Activated CD8-positive, alpha-beta memory T cell treated with anti-CD3 and anti-CD28 coated beads, Interleukin-2, amount 10 ng/mL, durations not matched to agents 7 days and 5 days (primary cell): ENCODE measurements at regions not wholly inside any gene's neighbourhood (a gene's known extent, or its start where the extent isn't known, plus 50 kb on each side); places are given as distances from the start of the nearest gene placed in this dataset.

Source experiments
- ATAC-seq: fragments of 150-1000 bp; cut with Tn5 transposase; one replicate; pipeline ENCODE4 v1.10.0; 2021; ENCODE audit warnings: moderate library complexity
- CTCF ChIA-PET: fragments of 350-600 bp; sonication (Branson Sonifier 250); formaldehyde crosslinking; loops from one replicate; lab custom pipeline; 2021; ENCODE audit warnings: antibody characterized with exemption; lab: Charles Lee
- DNase-seq: peaks from one replicate; pipeline ENCODE4 v3.0.0-alpha.2; 2020
- H3K27ac Mint-ChIP-seq: one replicate; pipeline ENCODE4 v1.8.0; 2021; ENCODE audit warnings: mild to moderate bottlenecking, mixed read lengths
- H3K27me3 Mint-ChIP-seq: one replicate; pipeline ENCODE4 v1.8.0; 2021; ENCODE audit warnings: mixed read lengths
- H3K36me3 Mint-ChIP-seq: one replicate; pipeline ENCODE4 v1.8.0; 2021; ENCODE audit warnings: mild to moderate bottlenecking, mixed read lengths
- H3K4me1 Mint-ChIP-seq: one replicate; pipeline ENCODE4 v1.8.0; 2021; ENCODE audit warnings: mixed read lengths
- H3K4me3 Mint-ChIP-seq: one replicate; pipeline ENCODE4 v1.8.0; 2021; ENCODE audit warnings: mild to moderate bottlenecking, moderate library complexity, mixed read lengths
- H3K9me3 Mint-ChIP-seq: one replicate; pipeline ENCODE4 v1.8.0; 2022; ENCODE audit warnings: low read depth, mixed read lengths

DNA sequence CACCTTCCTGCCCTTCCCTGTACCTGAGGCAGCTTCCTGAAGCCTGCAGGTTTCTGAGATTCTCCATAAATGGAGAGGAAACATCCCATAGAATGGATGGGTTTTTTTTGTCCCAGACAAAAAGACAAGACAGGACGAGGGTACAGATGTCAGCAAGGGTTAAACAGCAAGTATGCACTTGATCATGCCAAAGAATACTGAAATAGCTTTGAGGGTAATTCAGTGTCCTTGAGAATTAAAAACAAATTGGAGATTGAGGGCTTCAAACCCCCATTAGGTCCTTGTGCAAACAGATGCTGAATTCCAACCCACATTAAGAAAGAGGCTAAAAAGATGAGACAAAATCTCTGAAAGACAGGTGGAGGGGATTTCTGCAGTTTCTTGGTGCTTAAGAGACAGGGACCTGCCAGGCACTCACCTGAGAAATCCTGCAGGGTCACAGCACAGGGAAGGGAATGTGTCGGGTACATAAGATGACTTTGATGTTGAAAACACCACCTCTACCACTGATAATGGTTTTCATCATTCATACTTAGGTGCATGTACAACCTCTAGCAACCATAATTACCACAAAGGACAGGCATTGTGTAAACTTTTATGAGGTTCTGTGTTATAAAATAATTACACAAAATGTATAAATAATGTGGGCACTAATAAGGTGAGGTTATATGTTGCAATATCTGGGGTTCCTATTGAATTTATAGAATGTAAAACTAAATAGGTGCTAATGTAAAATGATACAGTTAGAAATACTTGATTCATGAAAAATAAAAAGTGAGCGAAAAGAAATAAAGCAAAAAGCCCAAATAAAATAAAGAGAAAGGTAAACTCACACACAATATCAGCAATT lies 107.1 kb upstream of the TOP3B start:
- Mint-ChIP-seq H3K4me3 (no peak overlapping the region), H3K27me3 (peaks cover 35% of the 10 kb centered on the region)

DNA sequence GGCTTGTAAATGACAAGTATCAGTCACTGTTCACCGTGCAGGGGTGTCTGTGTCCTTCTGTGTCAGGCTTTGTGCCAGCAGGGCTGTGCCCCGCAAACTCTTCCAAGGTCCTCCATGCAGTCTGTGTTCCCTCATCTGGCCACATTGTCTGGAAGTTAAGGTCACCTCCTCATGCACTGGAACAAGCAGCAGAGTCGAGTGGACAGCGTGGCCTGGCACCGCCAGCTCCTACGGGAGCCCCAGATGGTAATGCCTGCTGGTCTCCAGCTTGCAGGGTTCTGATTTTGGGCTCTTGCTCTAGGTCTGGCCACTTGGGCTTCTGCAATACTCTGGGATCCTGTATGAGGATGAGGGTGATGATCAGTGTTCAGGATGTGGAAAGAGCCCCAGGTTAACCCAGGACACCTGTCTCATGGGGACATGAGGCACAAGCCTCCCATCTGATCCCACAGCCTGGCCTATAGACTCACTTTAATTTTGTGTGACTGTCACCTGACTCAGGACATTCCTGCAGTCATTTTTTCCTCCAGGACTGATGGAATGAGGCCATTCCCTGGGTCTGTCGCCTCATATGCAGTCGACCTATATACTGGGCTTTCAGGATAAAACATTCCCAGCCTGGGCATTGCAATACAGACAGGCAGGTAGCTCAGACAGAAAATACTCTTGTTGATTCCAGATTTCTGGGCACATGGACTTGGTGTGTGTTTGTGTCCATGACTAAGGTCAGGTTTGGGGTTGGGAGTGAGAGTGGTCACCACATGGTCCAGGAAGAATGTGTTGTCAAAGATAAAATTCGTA lies 106.3 kb upstream of the TOP3B start:
- Mint-ChIP-seq H3K4me1 (peaks cover 18% of the 10 kb centered on the region), H3K27me3 (peaks cover 33% of the 10 kb centered on the region), H3K27ac (no peak overlapping the region), H3K4me3 (no peak overlapping the region), H3K36me3 (peaks cover 3% of the 10 kb centered on the region), H3K9me3 (no peaks in the 10 kb centered on the region)
- no peak for ATAC-seq
- CTCF ChIA-PET: interaction anchor here (1.0 to 1.5 kb wide), 2 partner anchors 28 to 112 kb away, joined by 4 read pairs; no protein-coding TSS in a partner anchor
- DNase-seq: no peak

More for the DNA sequence above, 107.1 kb upstream of the TOP3B start:
- Mint-ChIP-seq H3K36me3 (peaks cover 3% of the 10 kb centered on the region), H3K9me3 (no peaks in the 10 kb centered on the region), H3K27ac (no peak overlapping the region), H3K4me1 (peaks cover 20% of the 10 kb centered on the region)
- CTCF ChIA-PET: interaction anchor here (1.0 kb wide), 1 partner anchor 112 kb away, joined by 4 read pairs; no protein-coding TSS in a partner anchor
- DNase-seq (no peak), ATAC-seq (no peak)

DNA sequence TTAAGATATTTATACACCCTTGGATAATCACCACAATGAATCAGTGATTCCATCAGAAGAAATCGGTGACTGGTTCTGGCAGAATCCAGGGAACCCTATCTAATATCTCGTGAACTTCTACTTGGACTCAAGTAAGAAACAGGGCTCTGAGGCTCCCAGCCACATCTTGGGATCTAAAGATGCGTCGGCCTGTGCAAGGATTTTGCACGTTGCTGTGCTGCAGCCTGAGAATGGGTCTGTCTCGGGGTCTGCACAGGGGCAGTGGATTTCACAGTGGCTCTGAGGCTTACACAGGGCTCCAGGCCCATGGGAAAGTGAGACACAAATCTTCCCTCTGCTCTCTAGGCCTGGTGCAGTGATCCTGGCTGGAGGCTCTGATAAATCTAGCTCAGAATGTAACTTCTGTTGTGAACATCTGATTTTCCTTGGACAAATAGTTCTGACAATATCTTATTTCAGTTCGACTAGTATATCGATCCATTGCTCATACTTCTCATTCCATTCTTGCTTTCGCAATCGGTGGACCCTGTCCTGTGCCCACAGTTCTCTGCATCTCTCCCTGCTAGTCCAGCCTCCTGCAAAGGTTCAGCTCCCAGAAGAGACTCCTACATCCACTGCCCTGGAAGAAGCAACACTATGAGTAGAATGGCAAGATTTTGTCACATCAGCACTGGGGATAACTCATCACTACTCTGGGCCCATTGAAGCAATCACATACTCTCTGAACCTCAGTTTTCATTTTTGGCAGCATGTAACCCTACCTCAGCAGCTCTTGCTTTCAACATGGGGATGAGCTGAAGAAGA lies 105.5 kb upstream of the TOP3B start:
- DNase-seq: no peak
- no peak for ATAC-seq
- CTCF ChIA-PET: interaction anchor here (1.5 kb wide), 1 partner anchor 27 kb away, joined by 4 read pairs; no protein-coding TSS in a partner anchor
- H3K4me1 Mint-ChIP-seq: peaks cover 10% of the 10 kb centered on the region
- H3K36me3 Mint-ChIP-seq: peaks cover 2% of the 10 kb centered on the region
- H3K27ac Mint-ChIP-seq: no peak overlapping the region
- H3K4me3 Mint-ChIP-seq: no peak overlapping the region
- H3K9me3 Mint-ChIP-seq: no peaks in the 10 kb centered on the region
- H3K27me3 Mint-ChIP-seq: peaks cover 37% of the 10 kb centered on the region

DNA sequence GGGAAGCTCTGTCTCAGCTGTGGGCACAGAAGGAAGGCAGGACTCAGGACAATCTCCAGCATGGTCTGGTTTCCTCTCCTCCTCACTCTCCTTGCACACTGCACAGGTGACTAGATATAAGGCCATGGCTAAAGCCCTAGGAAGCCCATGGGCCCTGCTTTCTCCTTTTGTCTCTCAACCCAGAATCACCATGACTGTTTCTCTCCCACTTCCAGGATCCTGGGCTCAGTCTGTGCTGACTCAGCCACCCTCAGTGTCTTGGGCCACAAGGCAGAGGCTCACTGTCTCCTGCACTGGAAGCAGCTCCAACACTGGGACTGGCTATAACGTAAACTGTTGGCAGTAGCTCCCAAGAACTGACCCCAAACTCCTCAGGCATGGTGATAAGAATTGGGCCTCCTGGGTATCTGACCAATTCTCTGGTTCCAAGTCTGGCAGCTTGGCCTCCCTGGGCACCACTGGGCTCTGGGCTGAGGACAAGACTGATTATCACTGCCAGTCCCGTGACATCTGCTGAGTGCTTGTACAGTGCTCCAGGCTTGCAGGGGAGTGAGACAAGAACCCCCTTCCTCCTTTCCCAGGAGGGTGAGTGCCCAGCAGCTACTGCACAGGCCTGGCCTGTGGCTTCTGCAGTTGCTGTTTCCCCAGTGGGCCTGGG lies 104.0 kb upstream of the TOP3B start:
- no peak overlapping the region for H3K4me3 Mint-ChIP-seq
- CTCF ChIA-PET: interaction anchor here (1.9 kb wide), 1 partner anchor 24 kb away, joined by 4 read pairs; no protein-coding TSS in a partner anchor
- H3K27me3 Mint-ChIP-seq: peaks cover 49% of the 10 kb centered on the region
- H3K36me3 Mint-ChIP-seq: no peaks in the 10 kb centered on the region
- H3K4me1 Mint-ChIP-seq: no peaks in the 10 kb centered on the region
- no peak for ATAC-seq
- peak; percentile 22 for DNase-seq
- no peaks in the 10 kb centered on the region for H3K9me3 Mint-ChIP-seq
- no peak overlapping the region for H3K27ac Mint-ChIP-seq

DNA sequence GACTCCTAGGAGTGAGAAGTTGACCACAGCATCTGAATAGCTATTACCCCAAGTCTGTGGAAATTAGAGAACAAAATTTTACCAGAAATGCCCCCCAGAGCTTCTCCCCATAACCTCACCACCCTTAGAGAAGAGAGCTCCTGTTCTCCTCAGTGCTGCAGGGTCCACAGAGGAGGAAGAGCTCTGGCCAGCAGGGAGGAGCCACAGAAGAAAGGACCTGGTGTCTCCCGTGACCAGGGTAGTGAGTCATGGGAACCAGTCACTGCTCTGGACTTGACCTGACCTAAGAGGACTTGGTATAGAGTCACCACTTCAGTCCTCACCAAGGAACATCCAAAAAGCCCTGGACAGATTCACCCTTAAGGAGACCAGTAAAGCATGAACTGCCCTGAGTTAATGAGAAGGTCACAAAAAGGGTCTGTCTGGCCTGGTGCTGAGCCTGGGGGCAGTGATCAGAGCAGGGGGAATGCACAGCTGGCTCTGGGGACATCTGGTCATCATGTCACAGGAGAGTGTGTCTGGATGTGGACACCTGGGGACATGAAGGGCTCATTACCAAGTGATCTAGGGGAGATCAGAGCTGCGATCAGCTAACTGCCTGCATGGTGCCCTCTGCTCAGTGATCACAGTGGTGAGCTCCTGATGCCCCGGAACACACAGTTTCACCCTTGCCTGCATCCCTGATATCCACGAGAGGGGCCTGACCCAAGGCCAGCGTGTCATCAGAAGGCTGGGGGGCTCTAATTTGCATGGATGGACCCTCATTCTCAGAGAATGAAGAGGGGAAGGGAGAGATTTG lies 103.3 kb upstream of the TOP3B start:
- no peaks in the 10 kb centered on the region for H3K9me3 Mint-ChIP-seq
- CTCF ChIA-PET: interaction anchor here (1.5 to 1.9 kb wide), 2 partner anchors 25 kb away, joined by 4 read pairs; no protein-coding TSS in a partner anchor
- peaks cover 50% of the 10 kb centered on the region for H3K27me3 Mint-ChIP-seq

DNA sequence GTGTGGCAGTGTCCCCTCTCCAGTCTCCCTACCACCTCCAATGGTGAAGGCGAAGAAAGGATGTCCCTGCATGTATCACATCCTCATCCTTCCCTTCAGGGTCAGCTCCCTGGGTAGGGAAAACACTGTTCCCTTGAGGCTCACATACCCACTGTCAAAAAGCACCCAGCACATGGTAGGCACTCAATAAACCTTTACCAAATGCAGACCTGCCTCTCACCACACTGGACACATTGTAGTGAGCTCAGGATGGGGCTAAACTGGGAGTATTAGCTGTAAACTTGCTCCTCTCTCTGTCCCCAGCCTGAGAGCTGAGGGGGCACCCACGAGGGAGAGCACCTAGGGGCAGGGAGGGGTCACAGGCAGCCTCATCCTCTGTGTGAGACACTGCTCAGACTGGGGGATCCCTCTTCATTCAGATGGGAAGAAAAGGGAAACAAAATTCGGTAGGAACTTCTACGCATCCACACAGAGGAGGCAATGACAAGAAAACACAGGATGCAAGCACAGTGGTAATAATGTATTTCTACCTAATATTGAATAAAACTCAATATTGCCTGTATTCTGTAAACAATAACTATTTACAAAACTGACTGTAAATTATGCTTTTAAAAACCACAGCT lies 101.6 kb upstream of the TOP3B start:
- Mint-ChIP-seq H3K4me3 (no peak overlapping the region), H3K27ac (no peak overlapping the region), H3K9me3 (no peaks in the 10 kb centered on the region), H3K36me3 (no peaks in the 10 kb centered on the region), H3K27me3 (peaks cover 51% of the 10 kb centered on the region), H3K4me1 (no peaks in the 10 kb centered on the region)
- ATAC-seq: no peak
- DNase-seq: peak; percentile 34
- CTCF ChIA-PET: interaction anchor here (0.8 to 1.5 kb wide), 3 partner anchors 24 to 73 kb away, joined by 3 to 4 read pairs (median 3); no protein-coding TSS in a partner anchor

More for the DNA sequence above, 103.3 kb upstream of the TOP3B start:
- Mint-ChIP-seq H3K36me3 (no peaks in the 10 kb centered on the region), H3K4me1 (no peaks in the 10 kb centered on the region), H3K27ac (no peak overlapping the region), H3K4me3 (no peak overlapping the region)
- ATAC-seq (no peak), DNase-seq (peak; percentile 18)

DNA sequence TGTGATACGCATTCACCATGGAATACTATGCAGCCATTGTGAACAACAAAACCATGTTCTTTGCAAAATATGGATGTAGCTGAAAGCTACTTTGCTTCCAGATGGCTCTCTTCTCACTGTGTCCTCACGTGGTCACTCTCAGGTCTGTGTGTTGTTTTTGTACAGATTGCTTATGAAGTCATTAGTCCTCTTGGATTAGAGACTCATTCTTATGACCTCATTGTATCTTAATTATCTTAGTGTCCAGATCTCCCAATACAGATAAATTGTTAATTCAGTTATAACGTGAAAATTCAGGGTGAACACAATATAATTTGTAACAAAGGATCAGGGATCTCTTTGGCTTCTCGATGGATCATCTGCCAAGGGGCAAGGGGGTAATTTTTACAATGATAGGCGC lies 100.4 kb upstream of the TOP3B start:
- H3K36me3 Mint-ChIP-seq: no peaks in the 10 kb centered on the region
- no peak overlapping the region for H3K4me3 Mint-ChIP-seq
- H3K4me1 Mint-ChIP-seq: no peaks in the 10 kb centered on the region
- H3K9me3 Mint-ChIP-seq: no peaks in the 10 kb centered on the region
- DNase-seq (peak; percentile 23), ATAC-seq (no peak)
- CTCF ChIA-PET: interaction anchor here (0.7 to 1.7 kb wide), 2 partner anchors 22 to 53 kb away, joined by 3 to 4 read pairs; no protein-coding TSS in a partner anchor
- H3K27ac Mint-ChIP-seq: no peak overlapping the region
- H3K27me3 Mint-ChIP-seq: peaks cover 50% of the 10 kb centered on the region

DNA sequence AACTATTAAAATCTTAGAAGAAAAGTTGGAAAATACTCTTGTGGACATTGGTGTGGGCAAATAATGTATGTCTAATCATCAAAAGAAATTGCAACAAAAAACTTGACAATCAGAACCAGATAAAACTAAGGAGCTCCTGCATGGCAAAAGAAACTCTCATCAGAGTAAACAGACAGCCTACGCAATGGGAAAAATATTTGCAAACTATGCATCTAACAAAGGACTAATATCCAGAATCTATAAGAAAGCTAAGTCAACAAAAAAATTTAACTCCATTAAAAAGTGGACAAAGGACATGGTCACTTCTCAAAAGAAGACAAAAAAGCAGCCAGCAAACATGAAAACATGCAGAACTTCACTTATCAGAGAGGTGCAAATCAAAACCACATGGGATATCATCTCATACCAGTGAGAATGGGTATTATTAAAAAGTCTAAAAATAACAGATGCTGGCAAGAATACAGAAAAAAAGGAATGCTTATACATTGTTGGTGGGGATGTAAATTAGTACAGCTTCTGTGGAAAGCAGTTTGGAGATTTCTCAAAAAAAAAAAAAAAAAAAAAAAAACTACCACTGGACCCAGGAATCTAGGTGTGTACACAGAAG lies 99.7 kb upstream of the TOP3B start:
- peaks cover 54% of the 10 kb centered on the region for H3K27me3 Mint-ChIP-seq
- no peak overlapping the region for H3K4me3 Mint-ChIP-seq
- no peaks in the 10 kb centered on the region for H3K4me1 Mint-ChIP-seq
- H3K9me3 Mint-ChIP-seq: no peaks in the 10 kb centered on the region
- CTCF ChIA-PET: interaction anchor here (1.7 kb wide), 1 partner anchor 21 kb away, joined by 4 read pairs; no protein-coding TSS in a partner anchor
- H3K36me3 Mint-ChIP-seq: no peaks in the 10 kb centered on the region
- DNase-seq (no peak), ATAC-seq (no peak)
- H3K27ac Mint-ChIP-seq: no peak overlapping the region

DNA sequence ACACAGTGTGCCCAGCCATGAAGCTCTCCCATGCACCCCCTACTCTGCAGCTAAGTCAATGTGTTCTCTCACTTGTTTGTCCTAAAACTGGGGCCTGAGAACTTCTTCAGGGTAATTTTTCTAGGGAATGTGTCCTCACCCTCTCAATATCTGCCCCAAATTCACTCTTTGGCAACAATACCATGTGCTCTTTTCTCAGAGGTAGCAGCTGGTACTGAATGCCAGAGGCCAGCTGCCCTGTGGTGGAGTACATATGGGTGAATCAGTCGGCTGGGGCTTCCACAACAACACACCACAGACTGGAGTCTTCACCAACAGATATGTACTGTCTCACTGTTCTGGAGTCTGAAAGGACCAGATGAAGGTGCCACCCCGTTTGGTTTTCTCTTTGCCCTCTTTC lies 97.7 kb upstream of the TOP3B start:
- Mint-ChIP-seq H3K9me3 (no peaks in the 10 kb centered on the region), H3K4me1 (no peaks in the 10 kb centered on the region), H3K4me3 (no peak overlapping the region), H3K27ac (no peak overlapping the region), H3K27me3 (peaks cover 71% of the 10 kb centered on the region), H3K36me3 (no peaks in the 10 kb centered on the region)
- CTCF ChIA-PET: interaction anchor here (1.5 to 2.2 kb wide), 2 partner anchors 19 to 31 kb away, joined by 3 to 8 read pairs; no protein-coding TSS in a partner anchor
- DNase-seq (peak; percentile 31), ATAC-seq (no peak)

DNA sequence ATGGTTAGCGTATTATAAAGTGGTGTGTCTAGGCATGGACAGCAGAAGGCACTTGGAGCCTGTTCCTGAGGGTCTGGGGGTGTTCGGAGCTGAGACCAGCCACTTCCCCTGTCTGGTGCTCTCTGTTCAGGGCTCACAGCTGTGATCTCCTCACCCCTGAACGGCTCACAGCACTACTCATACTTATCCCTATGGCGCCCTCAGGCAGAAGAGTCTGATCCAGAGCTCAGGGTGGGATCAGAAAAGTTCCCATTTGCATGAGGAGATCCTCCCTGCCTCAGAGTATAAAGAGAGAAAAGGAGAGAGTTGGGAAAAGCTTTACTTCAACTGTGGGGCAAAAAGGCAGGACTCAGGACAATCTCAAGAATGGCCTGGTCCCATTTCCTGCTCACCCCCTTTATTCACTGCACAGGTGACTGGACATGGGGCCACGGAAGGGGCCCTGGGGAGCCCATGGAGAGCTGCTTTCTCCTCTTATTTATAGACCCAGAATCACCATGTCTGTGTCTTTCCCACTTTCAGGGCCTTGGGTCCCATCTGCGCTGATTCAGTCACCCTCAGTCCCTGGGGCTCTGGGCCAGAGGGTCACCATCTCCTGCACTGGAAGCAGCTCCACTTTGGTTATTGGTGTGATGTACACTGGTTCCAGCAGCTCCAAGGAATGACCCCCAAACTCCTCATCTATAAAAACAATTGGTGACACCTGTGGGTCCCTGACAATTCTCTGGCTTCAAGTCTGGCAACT lies 97.0 kb upstream of the TOP3B start:
- H3K27me3 Mint-ChIP-seq: peaks cover 72% of the 10 kb centered on the region
- H3K9me3 Mint-ChIP-seq: no peaks in the 10 kb centered on the region
- no peak overlapping the region for H3K27ac Mint-ChIP-seq
- no peaks in the 10 kb centered on the region for H3K36me3 Mint-ChIP-seq
- peak; percentile 31 for DNase-seq
- H3K4me1 Mint-ChIP-seq: no peaks in the 10 kb centered on the region
- CTCF ChIA-PET: interaction anchor here (1.5 to 2.2 kb wide), 2 partner anchors 18 to 31 kb away, joined by 3 to 8 read pairs; no protein-coding TSS in a partner anchor
- H3K4me3 Mint-ChIP-seq: no peak overlapping the region
- ATAC-seq: no peak
